Stimulated activated CD4-positive, alpha-beta T cell treated with anti-CD3 and anti-CD28 coated beads, Interleukin-12 subunit alpha, Interleukin-12 subunit beta, amount 100 ng/mL, for 4 hours (primary cell): ENCODE measurements at regions not wholly inside any gene's neighbourhood (a gene's known extent, or its start where the extent isn't known, plus 50 kb on each side); places are given as distances from the start of the nearest gene placed in this dataset.

Experiments used
- DNase-seq: peaks from one replicate; pipeline ENCODE4 v3.0.0-alpha.2; 2020

DNA sequence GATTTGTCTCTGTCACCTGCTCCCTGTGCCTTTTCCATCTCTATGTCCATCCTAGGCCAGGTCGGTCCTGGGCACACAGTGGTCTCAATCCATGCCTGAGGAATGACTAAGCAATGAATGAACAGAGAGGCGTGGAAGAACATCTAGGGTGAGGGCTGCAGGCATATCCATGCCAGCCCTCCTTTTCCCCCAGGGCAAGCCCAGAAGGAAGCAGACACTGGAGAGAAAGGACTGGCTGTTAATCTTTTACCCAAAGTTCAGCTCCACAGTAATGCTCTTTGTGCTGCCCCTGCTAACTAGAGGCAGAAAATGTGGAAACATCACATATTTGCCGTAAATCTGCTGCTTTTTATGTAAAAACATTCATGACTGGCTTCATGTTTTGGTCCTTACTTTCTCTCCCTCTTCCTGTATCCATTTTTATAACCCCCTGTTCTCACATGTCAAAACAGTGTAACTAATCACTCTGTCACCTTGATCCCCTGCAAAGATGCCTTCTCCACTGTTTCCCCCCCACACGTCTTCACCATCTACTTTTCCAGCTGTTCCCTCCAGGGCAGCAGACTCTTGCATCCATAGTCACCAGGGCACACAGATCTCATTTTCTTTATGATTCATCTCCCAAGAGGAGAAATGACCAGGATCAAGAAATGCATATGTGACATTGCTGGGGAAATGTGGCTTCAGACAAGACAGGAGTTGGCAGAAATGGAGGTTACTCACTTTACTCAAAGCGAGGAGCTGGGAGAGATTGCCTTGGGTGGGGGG lies 166.4 kb upstream of the PROX1 start:
- no peak for DNase-seq

DNA sequence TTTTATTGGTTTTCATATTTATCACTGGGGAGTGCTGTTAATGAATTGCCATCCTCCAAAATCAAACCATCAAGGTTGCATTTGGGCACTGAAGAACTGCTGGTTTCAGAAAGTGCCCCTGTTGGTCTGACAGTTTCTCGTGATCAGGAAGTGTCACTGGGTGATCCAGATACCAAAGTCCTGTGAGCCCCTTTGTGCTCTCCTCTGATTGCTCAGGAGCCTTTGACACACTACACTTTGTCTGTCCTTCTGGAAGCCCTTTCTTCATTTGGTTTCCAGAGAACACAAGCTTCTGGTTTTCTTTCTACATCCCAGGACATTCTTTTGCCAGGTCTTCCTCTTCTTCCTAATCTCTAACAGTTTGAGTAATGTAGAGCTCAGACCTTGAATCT lies 165.8 kb upstream of the PROX1 start:
- DNase-seq = no peak

DNA sequence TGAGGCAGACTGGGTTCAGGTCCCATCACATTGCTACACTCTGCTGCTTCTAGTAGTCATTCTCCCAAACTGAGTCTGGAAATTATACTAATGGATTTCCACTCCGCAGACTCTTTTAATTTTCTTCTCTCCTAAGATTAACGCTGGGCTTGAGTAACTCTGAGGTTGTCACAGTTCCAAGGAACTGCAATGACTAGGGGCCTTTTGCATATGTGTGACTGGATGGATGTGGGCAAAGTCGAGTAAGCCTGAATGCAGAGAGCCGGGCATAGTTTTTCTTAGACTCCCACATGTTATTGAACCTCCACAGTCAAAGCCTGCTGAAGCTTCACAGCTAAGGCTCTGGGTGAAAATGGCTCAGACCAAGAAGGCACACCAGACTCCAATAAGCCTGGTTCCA lies 160.9 kb upstream of the PROX1 start:
- no peak for DNase-seq

DNA sequence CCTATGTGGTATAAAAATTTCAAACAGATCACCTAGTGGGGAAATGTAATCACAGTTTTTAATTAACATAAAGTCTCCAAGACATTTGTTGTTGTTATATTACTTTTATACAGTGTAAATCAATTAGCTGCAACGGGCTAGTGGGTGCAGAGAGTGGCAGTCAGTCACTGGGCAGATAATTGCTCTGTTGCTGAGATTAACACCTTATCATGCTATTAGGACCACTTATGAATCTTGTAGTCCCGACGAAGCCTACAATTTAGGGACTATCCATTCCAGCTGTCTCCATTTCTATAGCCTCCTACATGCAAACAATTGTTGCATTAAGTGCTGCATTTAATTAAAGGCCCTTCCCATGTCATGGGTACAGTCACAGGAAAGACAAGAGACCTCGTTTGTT lies 158.9 kb upstream of the PROX1 start:
- DNase-seq = no peak

DNA sequence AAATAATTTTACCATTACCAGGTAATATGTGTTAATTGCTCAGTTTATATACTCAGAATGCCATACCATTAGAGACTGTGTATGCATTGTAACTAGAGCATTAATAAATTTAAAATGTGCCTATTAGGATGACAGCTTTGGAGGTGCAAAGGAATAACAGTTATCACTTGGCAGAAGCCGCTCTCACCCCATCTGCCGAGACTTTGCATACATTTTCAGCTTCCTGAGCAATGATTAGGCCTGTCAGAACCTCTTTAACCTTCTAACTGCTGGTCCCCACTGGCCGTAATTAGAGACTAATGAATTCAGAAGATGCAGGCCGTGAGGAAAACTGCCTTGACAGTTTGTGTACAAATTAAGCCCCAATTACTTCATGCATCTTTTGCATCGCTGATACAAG lies 158.0 kb upstream of the PROX1 start:
- DNase-seq = no peak

DNA sequence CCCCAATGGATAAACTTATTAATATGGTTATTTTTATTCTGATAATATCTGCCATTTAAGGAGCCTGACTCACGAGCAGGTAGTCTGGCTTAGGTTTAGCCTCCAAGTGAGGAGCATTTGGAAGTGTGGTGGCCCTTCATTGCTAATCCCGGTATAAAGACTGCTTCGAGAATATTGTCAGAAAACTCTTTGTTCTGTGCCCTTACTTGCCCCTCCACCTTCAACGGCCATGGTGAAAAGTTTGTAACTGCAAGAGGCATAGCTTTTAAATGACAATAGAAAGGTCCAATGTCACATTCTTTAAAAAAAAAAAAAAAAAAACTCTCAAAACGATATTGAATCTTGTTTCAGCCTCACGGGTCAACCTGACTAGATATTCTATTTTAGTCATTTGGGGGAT lies 157.4 kb upstream of the PROX1 start:
- no peak for DNase-seq

DNA sequence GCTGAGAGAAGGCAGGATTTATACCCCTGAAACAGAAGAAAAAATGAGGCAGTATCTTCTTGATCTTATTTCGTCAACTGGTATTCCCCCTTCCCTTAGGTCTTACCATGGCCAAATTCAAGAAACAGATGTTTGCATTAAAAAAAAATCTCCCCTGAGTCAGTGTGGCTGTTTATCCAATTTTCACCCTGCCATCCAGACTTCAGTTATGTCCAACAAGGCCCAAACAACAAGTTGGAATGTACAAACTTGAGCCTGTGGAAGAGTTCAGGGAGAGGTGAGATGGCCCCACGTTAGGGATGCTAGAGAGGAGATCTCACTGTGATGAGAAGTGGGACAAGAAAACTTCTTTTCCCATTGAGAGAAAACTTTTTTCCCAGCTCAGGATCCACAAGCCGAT lies 147.2 kb upstream of the PROX1 start:
- no peak for DNase-seq

DNA sequence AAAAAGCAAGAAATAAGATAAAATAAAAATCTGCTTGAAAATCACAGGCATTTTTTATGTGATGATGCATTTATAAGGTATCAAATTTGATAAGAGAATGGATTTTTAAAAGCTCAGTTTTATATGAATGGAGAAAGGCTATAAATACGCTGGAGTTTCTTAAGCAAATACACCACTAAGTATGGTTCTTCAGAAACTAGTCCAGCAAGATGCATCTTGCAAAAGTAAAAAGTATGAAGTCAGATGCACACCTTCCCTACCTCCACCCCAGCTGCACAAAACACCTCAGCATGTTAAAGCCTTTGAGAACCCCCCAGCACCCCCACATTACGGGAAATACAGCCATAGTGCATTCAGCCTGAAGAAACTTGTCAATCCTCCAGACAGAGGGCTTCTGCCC lies 143.1 kb upstream of the PROX1 start:
- DNase-seq = no peak

DNA sequence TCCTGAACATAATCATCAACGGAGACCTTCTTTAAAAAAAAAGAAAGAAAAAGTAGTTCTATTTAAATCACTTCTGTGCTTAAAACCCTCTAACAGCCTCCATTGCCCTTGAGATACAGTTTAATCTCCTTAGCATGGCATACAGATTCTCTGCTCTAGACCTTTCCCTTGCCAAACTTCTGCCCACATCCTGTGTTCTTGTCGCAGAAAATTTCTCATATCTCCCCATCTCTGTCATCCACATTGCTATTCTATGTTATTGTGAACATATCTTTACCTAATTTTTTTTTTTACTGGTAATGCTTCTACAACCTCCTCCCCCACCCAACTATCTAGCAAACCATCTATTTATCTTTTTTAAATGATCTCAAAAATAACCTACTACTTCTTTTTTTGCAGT lies 135.7 kb upstream of the PROX1 start:
- no peak for DNase-seq

DNA sequence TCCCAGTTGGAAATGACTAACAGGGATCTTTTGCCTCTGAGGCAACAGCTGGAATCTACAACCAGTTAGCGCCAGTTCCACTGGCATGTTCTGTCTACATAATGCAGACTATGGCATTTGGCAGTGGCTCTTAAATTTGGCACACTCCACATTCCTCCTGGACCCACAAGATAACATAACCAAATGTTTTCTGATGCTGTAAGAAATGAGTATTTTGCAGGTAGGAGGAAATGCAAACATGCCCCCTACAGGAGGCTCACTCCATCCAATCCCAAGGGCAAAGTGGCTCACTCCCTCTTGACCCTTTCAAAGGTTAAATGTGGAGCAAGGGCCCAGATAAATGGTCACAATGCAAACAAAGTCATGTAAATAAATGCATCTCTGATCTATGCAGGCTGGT lies 129.2 kb upstream of the PROX1 start:
- no peak for DNase-seq

DNA sequence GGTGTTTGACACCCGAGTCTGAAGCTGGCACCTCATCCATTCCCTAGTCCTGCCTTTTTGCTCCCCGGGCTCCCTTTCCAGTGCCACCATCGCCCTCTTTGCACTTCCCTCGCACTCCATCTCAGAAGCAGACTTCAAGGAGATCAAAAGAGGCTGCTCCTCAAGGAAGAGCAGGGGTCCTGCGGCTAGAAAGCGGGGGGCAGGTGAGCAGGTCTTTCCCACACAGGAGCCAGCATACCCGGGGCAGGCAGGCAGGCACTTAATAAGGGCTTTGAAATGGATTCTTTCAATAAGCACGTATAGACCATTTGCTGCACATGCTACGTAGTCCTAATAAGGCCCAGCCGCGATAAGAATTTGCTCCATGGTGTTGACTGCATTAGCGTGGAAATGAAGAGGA lies 125.9 kb upstream of the PROX1 start:
- no peak for DNase-seq

DNA sequence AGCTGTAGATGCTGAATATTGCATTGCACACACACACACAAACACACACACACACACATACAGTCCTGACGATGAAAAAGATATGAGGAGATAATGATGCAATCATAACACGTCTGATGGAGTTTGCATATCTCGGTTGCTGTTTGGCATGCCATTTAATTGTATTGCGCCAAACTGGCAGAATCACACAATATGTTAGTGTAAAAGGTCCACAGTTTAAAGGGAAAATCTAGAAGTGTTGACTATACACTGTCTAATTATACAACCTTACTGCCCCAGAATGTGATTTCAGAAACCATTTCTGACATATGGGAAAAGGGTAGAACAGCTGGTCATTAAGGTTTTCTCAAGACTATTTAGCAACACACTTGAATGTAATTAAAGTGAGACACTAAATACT lies 123.7 kb upstream of the PROX1 start:
- DNase-seq = no peak

DNA sequence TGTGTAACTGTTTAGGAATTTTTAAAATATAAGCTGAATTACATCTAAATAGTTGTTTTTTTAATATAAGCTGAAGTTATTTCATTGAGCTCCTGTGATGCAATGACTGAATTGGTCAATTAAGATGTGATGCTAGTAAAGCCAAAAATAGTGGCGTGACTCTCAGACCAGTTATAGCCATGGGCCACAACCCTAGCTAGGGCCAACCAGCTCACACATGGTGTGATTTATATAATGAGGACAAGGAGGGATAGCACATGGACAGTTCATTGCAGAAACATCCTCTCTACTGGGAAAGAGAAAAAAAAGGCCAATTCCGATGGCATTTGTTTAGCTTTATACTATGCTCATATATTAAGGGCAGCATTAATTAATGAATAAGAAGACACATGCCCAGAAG lies 119.3 kb upstream of the PROX1 start:
- DNase-seq = no peak

DNA sequence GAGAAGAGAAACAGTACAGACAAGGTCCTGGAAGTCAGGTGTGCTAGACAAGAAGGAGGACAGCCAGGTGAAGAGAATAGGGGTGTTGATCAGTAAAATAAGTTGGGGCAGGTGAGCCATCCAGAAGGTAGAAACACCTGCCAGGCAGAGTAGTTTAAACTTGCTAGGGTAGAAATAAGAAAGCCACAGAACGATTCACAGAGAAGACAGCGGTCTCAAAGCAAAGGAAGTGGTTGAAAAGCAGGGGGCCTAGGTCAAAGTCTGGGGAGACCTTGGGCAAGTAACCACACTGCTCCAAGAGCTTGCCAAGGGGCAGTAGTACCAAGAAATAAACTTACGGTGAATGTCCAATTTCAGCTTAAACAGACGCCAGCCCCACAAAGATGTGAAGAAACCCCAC lies 116.6 kb upstream of the PROX1 start:
- DNase-seq = no peak

DNA sequence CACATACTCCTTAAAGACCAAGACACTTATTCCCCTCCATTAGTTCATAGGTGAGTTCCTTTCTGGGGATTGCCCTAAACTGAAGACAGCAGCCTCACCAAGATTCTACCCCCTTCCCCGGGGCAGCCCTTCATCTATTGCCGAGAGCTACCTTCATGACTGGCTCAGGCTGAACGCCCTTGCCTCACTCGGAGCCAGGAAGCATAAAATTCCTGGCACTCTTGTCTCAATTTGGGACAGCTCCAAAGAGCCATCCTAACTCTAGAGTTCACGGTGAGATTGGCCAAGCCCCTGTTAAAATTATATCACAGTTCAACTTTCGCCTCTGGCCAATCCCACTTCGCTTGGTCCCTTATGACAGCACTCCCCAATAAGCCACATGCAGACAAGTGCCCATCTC lies 113.0 kb upstream of the PROX1 start:
- no peak for DNase-seq

DNA sequence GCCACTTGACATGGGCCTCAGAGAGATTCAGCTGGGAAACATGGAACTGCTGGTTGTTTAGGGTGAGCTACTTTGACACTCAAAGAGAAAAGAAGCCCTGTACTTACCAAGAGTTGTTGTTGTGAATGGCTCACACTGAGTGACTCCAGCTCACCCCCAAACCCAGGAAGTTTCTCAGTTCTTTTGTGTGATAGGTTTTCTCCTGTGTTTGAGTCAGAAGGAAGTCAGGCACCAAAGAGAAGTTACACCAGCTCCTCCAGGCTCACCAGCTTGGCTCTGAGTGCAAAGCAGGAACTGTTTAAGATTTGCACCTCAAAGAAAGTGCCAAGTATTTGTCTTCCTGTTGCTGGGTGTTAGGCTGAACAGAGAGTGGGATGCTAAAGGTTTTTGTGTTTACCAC lies 111.2 kb upstream of the PROX1 start:
- no peak for DNase-seq

DNA sequence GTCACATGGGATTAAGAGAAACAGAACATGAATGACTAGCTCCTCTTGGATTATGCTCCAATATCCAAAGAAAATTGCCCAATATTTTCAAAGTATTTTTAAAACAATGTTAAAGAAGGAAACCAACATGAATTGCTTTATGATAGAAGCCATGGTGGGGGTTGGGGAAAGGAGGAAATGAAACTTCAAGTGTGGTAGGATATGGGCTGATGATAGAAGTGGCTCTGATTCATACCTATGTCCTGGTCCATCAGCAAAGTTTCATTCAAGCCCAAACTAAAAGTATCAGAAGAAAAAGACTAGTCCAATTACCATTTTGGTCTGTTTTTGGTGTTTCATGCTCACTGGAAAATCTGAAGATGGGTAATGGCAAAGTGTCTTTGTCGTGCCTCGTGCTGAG lies 104.2 kb upstream of the PROX1 start:
- DNase-seq = no peak

DNA sequence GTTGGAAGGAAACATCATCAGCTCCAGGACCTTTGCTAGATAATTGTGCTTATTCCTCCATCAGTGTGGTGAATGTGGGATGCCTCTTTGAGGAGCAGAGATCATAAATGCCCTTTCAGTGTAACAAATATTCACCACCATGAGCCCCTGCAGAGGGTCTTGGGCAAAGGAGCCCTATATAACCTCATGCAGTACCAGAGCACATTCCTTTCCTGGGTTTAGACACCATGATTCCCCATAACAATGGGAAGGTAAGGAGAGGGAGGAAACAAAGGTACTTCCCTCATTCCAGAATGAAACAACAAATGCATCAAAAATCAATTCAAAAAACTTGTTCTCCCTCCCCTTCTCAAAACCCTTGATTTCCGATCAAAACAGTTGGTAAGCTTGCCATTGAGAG lies 103.4 kb upstream of the PROX1 start:
- DNase-seq = no peak

DNA sequence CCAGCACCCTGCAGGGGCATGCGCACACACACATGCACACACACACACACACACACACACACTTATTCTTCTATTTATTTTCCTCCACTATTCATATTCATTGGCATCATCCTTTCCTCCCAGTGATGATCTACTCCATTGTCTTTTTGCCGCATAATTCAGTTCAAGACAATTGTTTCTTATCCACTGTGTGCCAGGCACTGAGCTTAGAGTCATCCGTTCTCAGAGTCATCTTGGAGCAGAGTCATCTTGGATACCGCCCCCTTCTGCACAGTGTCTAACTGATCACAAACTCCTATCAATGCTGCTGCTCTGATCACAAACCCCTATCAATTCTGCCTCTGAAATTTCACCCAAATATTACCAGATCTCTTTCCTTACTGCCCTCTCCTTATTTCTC lies 102.8 kb upstream of the PROX1 start:
- no peak for DNase-seq

DNA sequence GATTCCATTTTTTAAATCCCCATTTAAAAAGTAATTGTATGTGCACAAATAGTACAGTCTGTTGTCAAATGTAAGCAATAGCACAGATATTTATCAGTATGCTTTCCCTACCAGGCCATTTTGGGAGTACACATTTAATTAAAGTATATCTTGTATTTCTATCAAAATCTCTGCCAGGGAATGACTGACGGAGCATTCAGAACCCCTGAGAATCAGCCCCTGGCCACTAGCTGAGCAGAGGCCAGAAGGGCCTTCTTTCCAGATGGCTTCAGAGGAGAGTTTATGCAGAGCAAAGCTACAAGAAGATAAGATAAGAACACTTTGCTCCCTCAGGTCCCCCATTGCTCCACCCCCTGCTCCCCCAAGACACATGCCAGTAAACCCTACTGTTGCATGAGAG lies 99.9 kb upstream of the PROX1 start:
- no peak for DNase-seq

DNA sequence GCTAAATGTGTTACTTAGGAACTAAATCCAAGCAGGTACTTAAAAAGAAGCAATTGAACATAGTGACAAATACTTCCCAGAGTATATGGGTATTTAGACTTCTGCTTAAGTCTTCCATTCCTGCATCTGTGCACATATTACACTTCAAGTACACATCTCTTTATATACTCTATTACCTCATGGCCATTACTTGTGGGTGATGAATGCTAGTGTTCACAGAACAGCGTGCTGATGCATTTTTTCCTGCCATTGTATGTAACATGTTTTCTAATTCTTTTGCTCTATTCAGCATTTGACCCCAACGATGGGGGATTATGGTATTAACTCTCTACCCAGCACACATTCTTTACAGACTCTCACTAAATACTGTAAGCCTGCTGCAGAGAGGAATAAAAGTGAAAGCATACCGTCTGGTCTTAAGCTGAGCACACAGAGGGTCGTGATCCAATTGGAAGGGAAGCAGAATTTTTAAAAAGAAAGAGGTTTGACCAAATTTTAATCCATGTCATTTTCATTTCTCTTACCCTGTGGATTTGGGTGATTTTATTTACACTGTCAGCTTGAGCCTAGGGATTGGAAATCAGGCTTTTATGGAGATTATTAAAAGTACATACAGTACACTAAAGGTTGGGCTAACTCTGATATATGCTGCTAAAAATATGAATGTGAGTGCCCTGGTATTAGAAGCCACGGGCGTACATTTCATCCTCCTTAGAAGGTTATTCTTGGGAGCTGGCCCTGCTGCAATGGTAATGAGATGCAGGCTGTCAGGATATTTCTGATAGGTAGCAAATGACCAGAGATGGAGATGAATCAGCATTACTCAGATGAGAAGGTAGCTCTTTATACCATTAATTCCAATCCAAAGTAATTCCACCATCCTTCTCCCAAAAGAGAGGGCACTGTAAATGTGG lies 95.5 kb upstream of the PROX1 start:
- DNase-seq = no peak

DNA sequence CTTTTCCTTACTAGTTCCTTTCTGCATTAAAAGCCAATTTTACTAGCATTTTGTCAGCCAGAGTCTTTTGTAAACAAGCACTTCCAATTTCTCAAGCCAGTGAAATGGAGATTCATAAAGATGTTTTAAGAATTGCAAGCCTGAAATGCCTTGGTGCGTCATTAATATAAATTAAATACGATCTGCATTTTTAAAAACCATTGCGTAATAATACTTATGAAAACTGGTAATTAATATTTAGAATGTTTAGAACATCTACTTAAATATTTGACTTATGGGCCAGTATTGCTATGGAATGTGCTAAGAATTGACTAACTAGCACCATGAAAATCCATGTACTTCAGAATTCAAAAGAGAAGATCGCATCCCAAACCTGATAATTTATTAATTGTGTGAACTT lies 89.1 kb upstream of the PROX1 start:
- DNase-seq = no peak

DNA sequence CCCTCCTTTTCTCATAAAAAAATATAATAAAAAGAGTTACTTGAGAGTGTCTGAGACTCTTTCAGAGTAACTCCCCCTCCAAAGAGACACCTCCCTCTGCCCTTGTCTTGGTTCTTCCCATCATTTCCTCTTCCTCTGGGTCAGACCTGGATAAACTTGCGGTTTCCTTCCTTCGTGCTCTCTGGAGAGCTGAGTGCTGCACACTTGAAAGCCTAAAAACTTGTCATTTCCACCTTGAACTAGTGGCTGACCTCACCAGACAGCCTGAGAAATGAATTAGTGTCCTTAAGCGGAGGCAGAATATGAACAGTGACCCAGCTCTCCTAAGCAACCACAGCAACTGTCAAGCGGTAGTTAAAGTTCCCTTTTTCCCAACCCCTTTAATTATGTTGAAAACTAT lies 88.4 kb upstream of the PROX1 start:
- no peak for DNase-seq

DNA sequence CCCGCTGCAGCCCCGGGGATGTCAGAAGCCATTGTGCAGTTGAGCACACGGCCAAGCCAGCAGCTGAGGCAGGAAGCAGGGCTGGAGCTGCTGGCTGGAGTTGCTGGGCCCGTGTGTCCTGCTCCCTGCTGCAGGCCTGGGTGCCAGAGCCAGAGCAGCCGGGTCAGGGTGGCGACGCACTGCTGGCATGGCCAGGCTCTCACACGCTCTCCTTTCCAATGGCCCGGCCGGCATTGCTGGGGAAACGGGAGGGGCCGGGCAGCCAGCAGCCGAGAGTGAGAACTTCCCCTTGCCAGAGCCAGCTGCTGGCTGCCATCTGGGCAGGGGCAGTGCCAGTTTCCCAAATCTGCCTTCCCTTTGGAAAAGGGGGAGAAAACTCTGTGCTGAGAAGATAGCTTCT lies 82.4 kb upstream of the PROX1 start:
- no peak for DNase-seq

DNA sequence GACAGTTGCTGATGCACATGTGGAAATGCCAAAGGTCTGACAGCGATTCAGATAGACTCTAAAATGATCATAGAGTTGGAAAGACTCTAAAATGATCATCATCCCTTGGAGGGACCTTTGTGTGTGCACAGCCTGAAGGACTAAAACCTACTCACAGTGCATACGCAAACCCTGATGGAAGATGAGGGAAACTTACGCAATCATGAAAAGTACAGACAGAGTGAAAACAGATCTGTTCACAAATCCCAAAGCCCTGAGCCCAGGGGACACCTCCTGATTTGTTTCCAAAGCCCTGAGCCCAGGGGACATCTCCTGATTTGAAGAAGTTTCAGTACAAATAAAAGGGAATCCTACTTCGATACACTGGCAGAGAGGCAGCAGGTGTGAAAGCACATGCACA lies 79.3 kb upstream of the PROX1 start:
- no peak for DNase-seq
